AG04449 (cell line): ENCODE measurements at regions not wholly inside any gene's neighbourhood (a gene's known extent, or its start where the extent isn't known, plus 50 kb on each side); places are given as distances from the start of the nearest gene placed in this dataset.

ENCODE experiments used
- CTCF ChIA-PET: fragments of 350-600 bp; formaldehyde crosslinking; extraction: SDS; loops from one replicate; lab custom pipeline; 2021; ENCODE audit warnings: antibody characterized with exemption; lab: Yijun Ruan, JAX
- POLR2A ChIA-PET: fragments of 400-600, 350-600 bp; formaldehyde crosslinking; extraction: SDS; loops from one replicate; lab custom pipeline; 2020; ENCODE audit warnings: antibody characterized with exemption, inconsistent platforms; lab: Yijun Ruan, JAX
- DNase-seq: peaks from one replicate; pipeline ENCODE4 v3.0.0-alpha.2; 2010; ENCODE audit warnings: low read depth, low spot score
- H3K4me3 ChIP-seq: 2 replicates; pipeline ENCODE4 v1.5.1; 2011; ENCODE audit warnings: low read depth, mild to moderate bottlenecking, control low read depth, low read length
- TF ChIP-seq, protein P1 (sequence below): IDR thresholded peaks from one replicate; pipeline ENCODE4 v1.5.1; 2011; ENCODE audit warnings: mild to moderate bottlenecking, moderate library complexity, low read length, control low read depth, inconsistent platforms; ENCODE audit not compliant: insufficient read depth; ENCODE audit errors: missing control alignments

DNA sequence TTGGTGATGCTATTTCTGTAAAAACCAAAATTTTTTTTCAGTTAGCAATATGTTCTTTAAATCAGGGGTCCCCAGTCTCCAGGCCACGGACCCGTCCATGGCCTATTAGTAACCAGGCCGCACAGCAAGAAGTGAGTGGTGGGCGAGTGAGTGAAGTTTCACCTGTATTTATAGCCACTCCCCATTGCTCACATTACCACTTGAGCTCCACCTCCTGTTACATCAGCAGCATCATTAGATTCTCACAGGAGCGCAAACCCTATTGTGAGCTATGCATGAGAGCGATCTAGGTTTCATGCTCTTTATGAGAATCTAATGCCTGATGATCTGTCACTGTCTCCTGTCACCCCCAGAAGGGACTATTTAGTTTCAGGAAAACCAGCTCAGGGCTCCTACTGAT is 58.9 kb upstream of the SLC7A1 start:
- ChIA-PET POLR2A (interaction anchor here (0.9 kb wide), 2 partner anchors 35 to 59 kb away, joined by 3 to 4 read pairs; partner anchors contain the start of gene SLC7A1), CTCF (no interaction called here)
- TF ChIP-seq, protein P1, sequence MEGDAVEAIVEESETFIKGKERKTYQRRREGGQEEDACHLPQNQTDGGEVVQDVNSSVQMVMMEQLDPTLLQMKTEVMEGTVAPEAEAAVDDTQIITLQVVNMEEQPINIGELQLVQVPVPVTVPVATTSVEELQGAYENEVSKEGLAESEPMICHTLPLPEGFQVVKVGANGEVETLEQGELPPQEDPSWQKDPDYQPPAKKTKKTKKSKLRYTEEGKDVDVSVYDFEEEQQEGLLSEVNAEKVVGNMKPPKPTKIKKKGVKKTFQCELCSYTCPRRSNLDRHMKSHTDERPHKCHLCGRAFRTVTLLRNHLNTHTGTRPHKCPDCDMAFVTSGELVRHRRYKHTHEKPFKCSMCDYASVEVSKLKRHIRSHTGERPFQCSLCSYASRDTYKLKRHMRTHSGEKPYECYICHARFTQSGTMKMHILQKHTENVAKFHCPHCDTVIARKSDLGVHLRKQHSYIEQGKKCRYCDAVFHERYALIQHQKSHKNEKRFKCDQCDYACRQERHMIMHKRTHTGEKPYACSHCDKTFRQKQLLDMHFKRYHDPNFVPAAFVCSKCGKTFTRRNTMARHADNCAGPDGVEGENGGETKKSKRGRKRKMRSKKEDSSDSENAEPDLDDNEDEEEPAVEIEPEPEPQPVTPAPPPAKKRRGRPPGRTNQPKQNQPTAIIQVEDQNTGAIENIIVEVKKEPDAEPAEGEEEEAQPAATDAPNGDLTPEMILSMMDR, result no peak
- H3K4me3 ChIP-seq, result no peak overlapping the region
- DNase-seq, result no peak

DNA sequence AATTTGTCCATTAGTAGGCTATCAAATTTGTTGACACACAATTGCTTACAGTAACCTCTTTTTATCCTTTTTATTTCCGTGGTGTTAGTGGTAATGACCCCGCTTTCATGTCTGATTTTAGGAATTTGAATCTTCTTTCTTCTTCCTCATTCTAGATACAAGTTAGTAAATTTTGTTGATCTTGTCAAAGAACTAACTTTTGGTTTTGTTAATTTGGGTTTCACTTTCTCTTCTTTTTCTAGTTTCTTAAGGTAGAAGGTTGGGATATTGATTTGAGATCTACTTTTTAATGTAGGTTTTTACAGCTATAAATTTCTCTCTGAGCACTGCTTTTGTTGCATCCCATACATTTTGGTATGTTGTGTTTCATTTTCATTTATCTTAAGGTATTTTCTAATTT is 53.3 kb upstream of the SLC7A1 start:
- CTCF ChIA-PET, result no interaction called here
- POLR2A ChIA-PET, result no interaction called here
- no peak for DNase-seq
- TF ChIP-seq, protein P1, result no peak
- H3K4me3 ChIP-seq, result no peak overlapping the region
